ENCODE measurements at regions not wholly inside any gene's neighbourhood (a gene's known extent, or its start where the extent isn't known, plus 50 kb on each side); places are given as distances from the start of the nearest gene placed in this dataset.

DNA sequence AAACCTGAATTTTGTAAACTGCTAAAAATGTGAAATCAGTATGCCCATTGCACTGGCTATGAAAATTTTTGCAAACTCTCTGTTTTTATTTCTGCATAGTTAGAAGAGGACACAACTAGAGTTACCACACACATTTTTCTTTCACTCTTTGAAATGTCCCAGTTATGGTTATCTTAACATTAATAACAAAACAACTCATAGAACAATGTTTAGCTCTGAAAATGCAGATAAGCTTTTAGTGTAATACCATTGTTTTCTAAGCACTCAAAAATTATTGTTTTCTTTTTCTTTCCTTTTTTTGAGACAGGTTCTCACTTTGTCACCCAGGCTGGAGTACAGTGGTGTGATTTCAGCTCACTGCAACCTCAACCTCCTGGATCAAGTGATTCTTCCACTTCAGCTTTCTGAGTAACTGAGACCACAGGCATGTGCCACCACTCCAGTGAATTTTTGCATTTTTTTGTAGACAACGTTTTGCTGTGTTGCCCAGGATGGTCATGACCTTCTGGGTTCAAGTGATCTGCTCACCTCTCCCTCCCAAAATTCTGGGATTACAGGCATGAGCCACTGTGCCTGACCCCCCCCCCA is 1204.5 kb upstream of the ZEB2 start:
- Histone ChIP-seq H3K27ac (ENCODE audit: insufficient read depth, low read length) (no peak overlapping the region), H3K27me3 (ENCODE audit: control insufficient read depth, insufficient read depth, low read length) (no peaks in the 10 kb centered on the region), H3K4me1 (ENCODE audit: control insufficient read depth, extremely low read depth, insufficient read depth, low read length) (no peaks in the 10 kb centered on the region), H3K9ac (ENCODE audit: insufficient read depth, low read length) (no peak overlapping the region), H3K79me2 (ENCODE audit: control insufficient read depth, insufficient read depth, low read length) (no peaks in the 10 kb centered on the region), H4K20me1 (ENCODE audit: control insufficient read depth, extremely low read depth, insufficient read depth, low read length) (no peaks in the 10 kb centered on the region), H3K36me3 (ENCODE audit: control insufficient read depth, insufficient read depth, low read length) (no peaks in the 10 kb centered on the region), H3K4me2 (ENCODE audit: extremely low read depth, insufficient read depth, low read length) (no peak overlapping the region), H3K9me3 (ENCODE audit: control insufficient read depth, insufficient read depth, low read depth, low read length) (no peaks in the 10 kb centered on the region), H2AFZ (ENCODE audit: low read length) (no peak overlapping the region), H3K4me3 (replicated peaks in 1 of 4; ENCODE audit: control extremely low read depth in 1 of 4, insufficient read depth in 1 of 4, low read depth in 3 of 4, low read length in 4 of 4) (no peak overlapping the region)
- peak in 1 of 2 donors; percentile 78 for DNase-seq (ENCODE audit: low read depth in 2 of 2)
- no peak for TF ChIP-seq EZH2 (IDR thresholded peaks at IDR 0.05; ENCODE audit: low read length, missing control alignments)
- TF ChIP-seq, protein P1, sequence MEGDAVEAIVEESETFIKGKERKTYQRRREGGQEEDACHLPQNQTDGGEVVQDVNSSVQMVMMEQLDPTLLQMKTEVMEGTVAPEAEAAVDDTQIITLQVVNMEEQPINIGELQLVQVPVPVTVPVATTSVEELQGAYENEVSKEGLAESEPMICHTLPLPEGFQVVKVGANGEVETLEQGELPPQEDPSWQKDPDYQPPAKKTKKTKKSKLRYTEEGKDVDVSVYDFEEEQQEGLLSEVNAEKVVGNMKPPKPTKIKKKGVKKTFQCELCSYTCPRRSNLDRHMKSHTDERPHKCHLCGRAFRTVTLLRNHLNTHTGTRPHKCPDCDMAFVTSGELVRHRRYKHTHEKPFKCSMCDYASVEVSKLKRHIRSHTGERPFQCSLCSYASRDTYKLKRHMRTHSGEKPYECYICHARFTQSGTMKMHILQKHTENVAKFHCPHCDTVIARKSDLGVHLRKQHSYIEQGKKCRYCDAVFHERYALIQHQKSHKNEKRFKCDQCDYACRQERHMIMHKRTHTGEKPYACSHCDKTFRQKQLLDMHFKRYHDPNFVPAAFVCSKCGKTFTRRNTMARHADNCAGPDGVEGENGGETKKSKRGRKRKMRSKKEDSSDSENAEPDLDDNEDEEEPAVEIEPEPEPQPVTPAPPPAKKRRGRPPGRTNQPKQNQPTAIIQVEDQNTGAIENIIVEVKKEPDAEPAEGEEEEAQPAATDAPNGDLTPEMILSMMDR (conservative IDR thresholded peaks at IDR 0.05 in 1 of 2, IDR thresholded peaks at IDR 0.05 in 1 of 2; ENCODE audit: low read depth in 1 of 2, low read length in 2 of 2): no peak

DNA sequence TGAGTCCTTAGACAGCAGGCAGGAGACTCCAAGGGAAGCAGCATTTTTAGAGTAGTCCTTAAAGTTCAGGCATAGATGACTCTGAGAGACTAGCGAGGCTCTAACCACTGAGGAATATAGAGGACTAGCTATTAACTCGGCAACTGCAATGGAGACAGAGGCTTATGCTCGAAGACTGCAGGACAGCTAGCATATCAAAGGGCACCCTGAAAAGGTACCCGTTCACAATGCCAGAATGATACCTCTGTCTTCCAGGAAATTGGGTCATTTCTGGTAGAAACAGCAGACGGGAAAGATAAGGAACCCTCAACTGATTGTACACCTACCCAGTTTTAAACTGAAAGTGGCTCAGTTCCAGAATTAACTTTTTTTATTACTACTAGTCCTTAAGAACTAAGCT is 1204.0 kb upstream of the ZEB2 start:
- H3K27ac ChIP-seq (ENCODE audit: insufficient read depth, low read length): no peak overlapping the region
- no peak overlapping the region for H3K4me3 ChIP-seq (replicated peaks in 1 of 4; ENCODE audit: control extremely low read depth in 1 of 4, insufficient read depth in 1 of 4, low read depth in 3 of 4, low read length in 4 of 4)
- H3K36me3 ChIP-seq (ENCODE audit: control insufficient read depth, insufficient read depth, low read length): no peaks in the 10 kb centered on the region
- no peaks in the 10 kb centered on the region for H3K79me2 ChIP-seq (ENCODE audit: control insufficient read depth, insufficient read depth, low read length)
- H3K9me3 ChIP-seq (ENCODE audit: control insufficient read depth, insufficient read depth, low read depth, low read length): no peaks in the 10 kb centered on the region
- no peak for TF ChIP-seq EZH2 (IDR thresholded peaks at IDR 0.05; ENCODE audit: low read length, missing control alignments)
- TF ChIP-seq, protein P1 (conservative IDR thresholded peaks at IDR 0.05 in 1 of 2, IDR thresholded peaks at IDR 0.05 in 1 of 2; ENCODE audit: low read depth in 1 of 2, low read length in 2 of 2): no peak
- DNase-seq (ENCODE audit: low read depth in 2 of 2): peak in 1 of 2 donors; percentile 47
- H3K4me2 ChIP-seq (ENCODE audit: extremely low read depth, insufficient read depth, low read length): no peak overlapping the region
- no peaks in the 10 kb centered on the region for H3K27me3 ChIP-seq (ENCODE audit: control insufficient read depth, insufficient read depth, low read length)
- no peaks in the 10 kb centered on the region for H4K20me1 ChIP-seq (ENCODE audit: control insufficient read depth, extremely low read depth, insufficient read depth, low read length)
- H2AFZ ChIP-seq (ENCODE audit: low read length): no peak overlapping the region
- H3K4me1 ChIP-seq (ENCODE audit: control insufficient read depth, extremely low read depth, insufficient read depth, low read length): no peaks in the 10 kb centered on the region
- no peak overlapping the region for H3K9ac ChIP-seq (ENCODE audit: insufficient read depth, low read length)

DNA sequence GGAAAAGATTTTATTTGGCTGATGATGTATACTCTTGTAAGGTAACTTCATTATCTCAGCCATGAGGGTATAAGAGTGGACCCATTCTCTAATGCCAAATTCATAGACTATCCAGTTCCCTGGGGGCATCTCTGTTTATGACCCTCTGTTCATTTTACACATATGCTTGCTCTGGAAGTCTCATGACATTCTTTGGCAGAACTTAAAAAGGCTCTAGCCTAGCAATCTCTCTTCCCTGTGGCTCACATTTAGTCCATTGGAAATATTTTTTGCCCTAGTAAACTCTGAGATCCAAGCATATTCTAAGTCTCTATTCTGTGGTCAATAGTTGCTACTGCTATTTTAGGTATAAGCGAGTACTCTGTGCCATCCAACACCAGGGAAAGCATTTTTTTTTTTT is 1201.8 kb upstream of the ZEB2 start:
- Histone ChIP-seq H3K9me3 (ENCODE audit: control insufficient read depth, insufficient read depth, low read depth, low read length) (no peaks in the 10 kb centered on the region), H3K79me2 (ENCODE audit: control insufficient read depth, insufficient read depth, low read length) (no peaks in the 10 kb centered on the region), H3K4me3 (replicated peaks in 1 of 4; ENCODE audit: control extremely low read depth in 1 of 4, insufficient read depth in 1 of 4, low read depth in 3 of 4, low read length in 4 of 4) (no peak overlapping the region), H3K27me3 (ENCODE audit: control insufficient read depth, insufficient read depth, low read length) (no peaks in the 10 kb centered on the region), H4K20me1 (ENCODE audit: control insufficient read depth, extremely low read depth, insufficient read depth, low read length) (no peaks in the 10 kb centered on the region), H3K4me1 (ENCODE audit: control insufficient read depth, extremely low read depth, insufficient read depth, low read length) (no peaks in the 10 kb centered on the region), H3K4me2 (ENCODE audit: extremely low read depth, insufficient read depth, low read length) (no peak overlapping the region), H3K27ac (ENCODE audit: insufficient read depth, low read length) (no peak overlapping the region), H2AFZ (ENCODE audit: low read length) (no peak overlapping the region), H3K9ac (ENCODE audit: insufficient read depth, low read length) (no peak overlapping the region), H3K36me3 (ENCODE audit: control insufficient read depth, insufficient read depth, low read length) (no peaks in the 10 kb centered on the region)
- DNase-seq (ENCODE audit: low read depth in 2 of 2): no peak
- no peak for TF ChIP-seq EZH2 (IDR thresholded peaks at IDR 0.05; ENCODE audit: low read length, missing control alignments)
- TF ChIP-seq, protein P1 (conservative IDR thresholded peaks at IDR 0.05 in 1 of 2, IDR thresholded peaks at IDR 0.05 in 1 of 2; ENCODE audit: low read depth in 1 of 2, low read length in 2 of 2): no peak

Measured in fibroblast of lung (primary cell).